DLD1 (cell line): ENCODE measurements at regions not wholly inside any gene's neighbourhood (a gene's known extent, or its start where the extent isn't known, plus 50 kb on each side); places are given as distances from the start of the nearest gene placed in this dataset.
"Not testable (repeated sequence)": the region's sequence is repeated elsewhere in the genome, so short reads cannot be mapped to it uniquely, and the experiment has no call there.

ENCODE experiments used
- in situ Hi-C: cut with HindIII; loops from 2 replicates; pipeline ENCODE4 v1.10.0; 2017; ENCODE audit warnings: low sequenced_read_pairs

- in situ Hi-C loops = no loop called here
These were observed 1229.0 kb upstream of the NRXN1 start for GRCh38 chr2:52260904-52261303.

GRCh38 chr2:52258967-52259366 lies 1227.0 kb upstream of the NRXN1 start:
- in situ Hi-C loops = not testable (repeated sequence)

- in situ Hi-C loops = no loop called here
These were observed 1226.1 kb upstream of the NRXN1 start for GRCh38 chr2:52258038-52258437.

GRCh38 chr2:52253416-52253980 lies 1221.6 kb upstream of the NRXN1 start:
- in situ Hi-C loops = no loop called here

- in situ Hi-C loops = no loop called here
These were observed 1206.8 kb upstream of the NRXN1 start for GRCh38 chr2:52238782-52239181.

- in situ Hi-C loops = no loop called here
These were observed 1190.2 kb upstream of the NRXN1 start for GRCh38 chr2:52222128-52222527.

- in situ Hi-C loops = no loop called here
These were observed 1188.5 kb upstream of the NRXN1 start for GRCh38 chr2:52220393-52220792.

GRCh38 chr2:52210611-52211010 lies 1178.7 kb upstream of the NRXN1 start:
- in situ Hi-C loops = no loop called here

GRCh38 chr2:52210161-52210560 lies 1178.2 kb upstream of the NRXN1 start:
- in situ Hi-C loops = no loop called here

GRCh38 chr2:52194342-52194741 lies 1162.4 kb upstream of the NRXN1 start:
- in situ Hi-C loops = no loop called here

- in situ Hi-C loops = no loop called here
These were observed 1161.9 kb upstream of the NRXN1 start for GRCh38 chr2:52193804-52194203.

GRCh38 chr2:52192656-52193055 lies 1160.7 kb upstream of the NRXN1 start:
- in situ Hi-C loops = no loop called here

GRCh38 chr2:52181080-52181479 lies 1149.1 kb upstream of the NRXN1 start:
- in situ Hi-C loops = no loop called here

GRCh38 chr2:52178845-52179244 lies 1146.9 kb upstream of the NRXN1 start:
- in situ Hi-C loops = no loop called here

GRCh38 chr2:52145005-52145404 lies 1113.1 kb upstream of the NRXN1 start:
- in situ Hi-C loops = no loop called here

- in situ Hi-C loops = no loop called here
These were observed 1112.7 kb upstream of the NRXN1 start for GRCh38 chr2:52144590-52144989.

- in situ Hi-C loops = no loop called here
These were observed 1109.1 kb upstream of the NRXN1 start for GRCh38 chr2:52141076-52141475.

- in situ Hi-C loops = no loop called here
These were observed 1107.3 kb upstream of the NRXN1 start for GRCh38 chr2:52139241-52139640.

GRCh38 chr2:52135235-52135634 lies 1103.3 kb upstream of the NRXN1 start:
- in situ Hi-C loops = no loop called here

GRCh38 chr2:52128081-52128480 lies 1096.1 kb upstream of the NRXN1 start:
- in situ Hi-C loops = no loop called here

GRCh38 chr2:52127527-52127926 lies 1095.6 kb upstream of the NRXN1 start:
- in situ Hi-C loops = no loop called here

- in situ Hi-C loops = no loop called here
These were observed 1085.4 kb upstream of the NRXN1 start for GRCh38 chr2:52117299-52117698.

GRCh38 chr2:52115750-52116149 lies 1083.8 kb upstream of the NRXN1 start:
- in situ Hi-C loops = no loop called here
